GM21717 (cell line): ENCODE measurements at regions not wholly inside any gene's neighbourhood (a gene's known extent, or its start where the extent isn't known, plus 50 kb on each side); places are given as distances from the start of the nearest gene placed in this dataset.

Experiments
- ATAC-seq: cut with Tn5 transposase; IDR thresholded peaks from one replicate; pipeline ENCODE4 v1.9.1; 2021; ENCODE audit warnings: mild to moderate bottlenecking, moderate library complexity; ENCODE audit not compliant: unreplicated experiment

DNA sequence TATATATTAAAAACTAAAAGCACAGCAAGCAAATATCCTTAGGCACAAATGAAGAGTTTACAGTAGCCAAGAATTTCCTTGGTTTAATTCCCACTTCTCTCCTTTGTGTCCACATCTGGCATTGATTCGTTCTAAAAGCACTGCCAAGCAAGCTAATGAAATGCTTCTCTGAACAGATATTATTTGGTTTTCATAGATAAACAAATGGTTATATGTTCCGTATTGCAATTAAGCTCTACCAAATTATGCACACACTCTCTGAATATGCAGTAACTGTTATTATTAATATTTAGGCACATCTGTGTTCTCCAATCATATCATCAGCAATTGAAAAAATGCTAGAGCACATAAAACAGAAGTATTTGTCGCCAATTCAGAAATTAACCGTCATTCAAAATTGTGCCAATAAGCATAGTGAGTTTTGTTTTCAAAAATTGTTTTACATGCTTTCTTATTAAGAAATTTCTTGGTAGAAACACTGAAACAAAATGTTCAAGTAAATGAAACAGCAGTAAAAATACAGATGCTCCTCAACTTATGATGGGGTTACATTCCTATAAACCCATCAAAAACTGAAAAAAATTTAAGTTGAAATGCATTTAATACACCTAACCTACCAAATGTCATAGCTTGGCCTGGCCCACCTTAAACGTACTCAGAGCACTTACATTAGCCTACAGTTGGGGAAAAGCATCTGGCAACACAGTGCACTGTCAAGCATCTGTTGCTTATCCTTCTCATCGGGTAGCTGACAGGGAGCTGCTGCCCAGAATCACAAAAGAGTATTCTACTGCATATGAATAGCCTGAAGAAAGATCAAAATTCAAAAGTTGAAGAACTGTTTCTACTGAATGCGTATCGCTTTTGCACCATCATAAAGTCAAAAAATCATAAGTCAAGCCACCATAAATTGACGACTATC lies 2134.7 kb downstream of the PCDH9 start:
- ATAC-seq, result no peak

DNA sequence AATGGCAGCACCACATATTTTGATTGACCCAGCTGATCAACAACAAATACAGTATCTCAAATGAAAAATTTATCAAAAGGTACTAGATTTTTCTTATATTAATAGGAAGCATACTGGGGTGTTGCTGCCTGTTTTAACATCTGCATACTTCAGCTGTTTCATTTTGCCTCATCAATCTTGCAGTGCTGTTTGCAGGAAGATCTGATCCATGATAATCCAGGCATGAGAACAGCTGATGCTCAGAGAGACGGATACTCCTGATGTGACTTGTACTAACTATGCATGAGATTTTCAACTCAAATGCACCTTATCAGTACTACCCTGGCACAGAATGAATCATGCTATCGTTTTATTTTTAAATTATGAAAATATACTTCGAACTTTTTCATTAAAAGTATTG lies 2136.8 kb downstream of the PCDH9 start:
- ATAC-seq, result no peak

GRCh38 chr13:65091031-65091430 lies 2139.1 kb downstream of the PCDH9 start:
- no peak for ATAC-seq

GRCh38 chr13:65090186-65090585 lies 2139.9 kb downstream of the PCDH9 start:
- ATAC-seq, result no peak

DNA sequence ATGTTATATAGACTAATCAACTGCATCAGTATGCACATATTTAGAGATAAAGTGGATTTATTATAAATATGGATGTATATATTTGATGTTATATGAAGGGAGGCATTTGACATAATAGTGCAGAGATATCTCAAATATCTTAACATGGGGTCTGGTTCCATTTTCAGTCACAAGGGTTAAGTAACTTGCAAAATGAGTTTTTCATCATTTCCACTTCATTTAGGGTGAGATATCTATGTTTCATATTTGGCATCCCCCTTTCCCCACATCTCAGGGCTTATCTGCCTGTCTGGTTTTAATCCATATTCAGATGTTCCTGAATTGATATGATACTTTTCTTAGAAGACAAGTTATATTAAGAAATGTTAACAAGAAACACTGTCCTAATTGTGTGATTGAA lies 2141.2 kb downstream of the PCDH9 start:
- no peak for ATAC-seq

DNA sequence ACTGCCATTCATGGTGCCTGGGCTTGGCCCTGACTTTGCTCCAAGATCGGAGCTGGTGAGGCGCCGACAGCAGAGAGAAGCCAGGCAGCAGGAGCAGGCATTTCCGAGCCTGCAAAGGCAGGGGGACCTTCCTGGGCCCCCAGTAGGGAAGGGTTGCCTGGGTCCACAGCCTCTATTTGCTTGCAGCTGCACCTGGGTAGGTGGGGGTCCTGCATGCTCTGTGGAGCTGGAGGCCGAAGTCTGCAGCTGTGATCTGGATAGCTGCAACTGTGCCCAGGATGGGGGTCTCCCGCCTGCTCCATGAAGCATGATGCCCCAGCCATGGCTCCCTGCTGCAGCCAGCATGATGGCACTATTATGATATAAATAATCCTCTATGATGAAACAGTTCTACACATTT lies 2144.2 kb downstream of the PCDH9 start:
- no peak for ATAC-seq

GRCh38 chr13:65074248-65074647 lies 2155.9 kb downstream of the PCDH9 start:
- ATAC-seq, result no peak

- ATAC-seq, result no peak
Measured at GRCh38 chr13:65064967-65065366, 2165.2 kb downstream of the PCDH9 start.

GRCh38 chr13:65063753-65064152 lies 2166.4 kb downstream of the PCDH9 start:
- ATAC-seq, result no peak

DNA sequence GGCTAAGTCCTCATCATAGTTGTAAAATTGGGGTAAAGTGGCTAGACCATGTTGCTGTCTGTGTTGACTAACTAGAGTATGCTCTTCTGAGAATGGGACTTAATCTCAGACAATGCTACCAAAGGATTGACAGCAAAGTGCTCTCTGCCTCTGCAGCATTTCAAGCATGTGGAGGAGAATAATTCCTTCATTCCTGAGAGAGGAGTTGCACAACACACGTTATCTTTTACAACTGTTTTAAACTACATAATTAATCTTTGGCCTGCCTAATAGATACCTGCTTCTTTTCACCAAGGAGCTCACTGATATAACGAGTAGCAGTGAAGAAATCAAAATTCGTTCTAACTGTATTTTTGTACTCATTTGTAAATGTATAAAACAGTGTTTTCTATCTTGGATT lies 2172.2 kb downstream of the PCDH9 start:
- ATAC-seq, result no peak

DNA sequence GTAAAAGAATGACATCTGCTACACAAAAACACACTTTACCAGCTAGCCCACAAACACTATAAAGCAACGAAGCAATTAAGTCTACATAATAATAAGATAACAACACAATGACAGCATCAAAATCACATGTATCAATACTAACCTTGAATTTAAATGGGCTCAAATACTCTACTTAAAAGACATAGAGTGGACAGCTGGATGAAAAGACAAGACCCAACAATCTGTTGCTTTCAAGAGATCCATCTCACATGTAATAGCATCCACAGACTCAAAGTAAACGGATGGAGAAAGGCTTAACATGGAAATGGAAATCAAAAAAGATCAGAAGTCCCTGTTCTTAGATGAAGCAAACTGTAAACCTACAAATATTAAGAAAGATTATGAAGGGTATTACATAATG lies 2175.9 kb downstream of the PCDH9 start:
- ATAC-seq, result no peak

DNA sequence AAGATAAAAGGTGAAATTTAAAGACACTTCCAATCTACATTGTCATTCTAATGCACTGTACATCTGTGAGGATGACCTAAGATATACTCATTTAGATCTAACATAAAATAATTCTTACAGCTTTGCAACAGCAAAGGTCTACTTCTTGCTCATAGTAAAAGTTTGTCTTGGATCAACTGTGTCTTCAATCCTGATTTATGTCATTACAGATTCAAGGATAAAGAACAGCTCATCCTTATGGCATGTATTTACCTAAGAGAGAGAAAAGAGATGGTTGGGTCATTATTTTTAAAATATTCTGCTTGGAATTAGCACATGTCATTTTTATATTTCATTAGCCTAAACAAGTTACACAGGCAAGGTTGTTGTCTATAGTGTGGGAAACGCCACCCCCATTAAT lies 2193.1 kb downstream of the PCDH9 start:
- no peak for ATAC-seq

GRCh38 chr13:65035302-65035701 lies 2194.8 kb downstream of the PCDH9 start:
- no peak for ATAC-seq

- ATAC-seq, result no peak
Measured at GRCh38 chr13:65034266-65034665, 2195.9 kb downstream of the PCDH9 start.

DNA sequence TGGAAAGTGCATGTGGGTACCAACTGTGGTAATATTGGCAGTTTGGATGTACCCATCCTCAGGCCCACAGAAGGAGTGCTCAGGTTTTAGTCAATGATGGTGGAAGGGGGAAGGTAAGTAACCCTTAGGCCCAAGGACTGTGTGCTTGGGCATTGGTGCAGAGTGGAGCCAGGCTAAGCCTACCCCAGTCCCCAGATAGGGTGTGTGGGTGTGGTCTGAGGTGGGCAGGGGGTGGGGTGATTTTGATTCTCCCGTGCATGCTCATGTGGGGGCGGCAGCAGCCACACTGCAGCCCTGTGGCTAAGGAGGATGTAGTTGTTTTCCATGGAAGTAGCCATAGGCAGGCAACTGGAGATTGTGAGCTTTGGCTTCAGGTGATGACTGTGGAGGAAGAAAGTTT lies 2197.3 kb downstream of the PCDH9 start:
- ATAC-seq, result no peak

- no peak for ATAC-seq
Measured at GRCh38 chr13:65028101-65028500, 2202.0 kb downstream of the PCDH9 start.

GRCh38 chr13:65026505-65026904 lies 2203.6 kb downstream of the PCDH9 start:
- ATAC-seq, result no peak

- ATAC-seq, result no peak
Measured at GRCh38 chr13:65011378-65011777, 2218.8 kb downstream of the PCDH9 start.

GRCh38 chr13:64997438-64997837 lies 2232.7 kb downstream of the PCDH9 start:
- ATAC-seq, result no peak

DNA sequence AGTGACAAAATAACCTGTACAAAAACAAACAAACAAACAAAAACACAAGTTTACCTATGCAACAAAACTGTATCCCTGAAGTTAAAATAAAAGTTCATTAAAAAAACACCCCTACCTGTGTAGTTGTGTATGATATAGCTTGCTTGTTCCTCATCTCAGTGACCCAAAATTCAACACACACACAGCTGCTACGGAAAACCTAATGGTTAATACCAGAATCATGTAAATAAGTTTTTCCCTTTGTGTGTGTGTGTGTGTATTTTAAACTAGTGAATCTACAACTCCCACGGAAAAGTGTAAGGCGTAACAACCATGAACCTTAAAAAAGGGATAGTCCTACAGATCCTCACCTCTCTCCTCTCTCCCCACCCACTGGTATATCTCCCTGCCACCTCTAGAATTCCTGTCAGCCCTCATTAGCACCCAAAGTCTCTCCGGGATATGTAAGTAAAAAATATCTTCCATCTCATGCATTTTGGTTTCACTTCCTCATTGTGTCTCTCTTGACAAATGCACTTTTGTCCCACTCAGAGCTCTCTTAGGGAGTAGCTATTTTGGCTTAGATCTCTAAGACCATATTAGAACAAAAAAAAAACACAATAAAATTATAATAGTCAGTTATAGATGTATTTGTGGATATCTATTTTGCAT lies 2236.5 kb downstream of the PCDH9 start:
- ATAC-seq, result no peak

GRCh38 chr13:64992314-64992713 lies 2237.8 kb downstream of the PCDH9 start:
- ATAC-seq, result no peak

GRCh38 chr13:64985075-64985474 lies 2245.1 kb downstream of the PCDH9 start:
- ATAC-seq, result no peak
